Esophagus squamous epithelium (tissue), 5 donors: ENCODE measurements at regions not wholly inside any gene's neighbourhood (a gene's known extent, or its start where the extent isn't known, plus 50 kb on each side); places are given as distances from the start of the nearest gene placed in this dataset.

Experiments used
- DNase-seq: peaks from one replicate; lab custom pipeline; 2025; lab: John Stamatoyannopoulos, UW
- H3K27ac ChIP-seq, 4 donors: fragments of 200-600 bp; sonication (generic); one replicate each; pipeline ENCODE4 v1.5.1; 2016 to 2019; ENCODE audit warnings: mild to moderate bottlenecking in 1 of 4
- H3K27me3 ChIP-seq, 4 donors: fragments of 200-600 bp; sonication (generic); 1 replicate in 3 of 4; 2 replicates in 1 of 4; pipeline versions ENCODE4 v1.5.1 to v1.6.0; 2017 to 2021; ENCODE audit warnings: antibody characterized with exemption in 1 of 4
- H3K36me3 ChIP-seq, 3 donors: fragments of 200-600 bp; sonication (generic); one replicate each; pipeline ENCODE4 v1.5.1; 2016 to 2019
- H3K4me1 ChIP-seq, 3 donors: fragments of 200-600 bp; sonication (generic); one replicate each; pipeline ENCODE4 v1.5.1; 2017 to 2019
- H3K4me3 ChIP-seq, 4 donors: fragments of 200-600 bp; sonication (generic); 1 replicate in 3 of 4; 2 replicates in 1 of 4; pipeline ENCODE4 v1.5.1; 2016 to 2019; ENCODE audit warnings: mild to moderate bottlenecking in 2 of 4, moderate library complexity in 1 of 4
- H3K9me3 ChIP-seq, 3 donors: fragments of 200-600 bp; sonication (generic); one replicate each; pipeline ENCODE4 v1.5.1; 2016 to 2019
- CTCF ChIP-seq, 6 experiments: fragments of 450-650 bp in 4 of 6; fragments of 200-600 bp in 2 of 6; sonication (generic) in 2 of 6; IDR thresholded peaks; one replicate each; pipeline ENCODE4 v1.5.1; 2016 to 2019; ENCODE audit warnings: antibody characterized with exemption in 6 of 6, mild to moderate bottlenecking in 4 of 6, moderate library complexity in 4 of 6
- POLR2A ChIP-seq, 4 donors: fragments of 450-650 bp; IDR thresholded peaks; one replicate each; pipeline ENCODE4 v1.6.1; 2017; ENCODE audit warnings: antibody characterized with exemption in 4 of 4, mild to moderate bottlenecking in 4 of 4, moderate library complexity in 3 of 4
- WGBS, 2 donors: methylation state at CpG; one replicate each; pipeline ENCODE4 v1.1.5; 2018; 5-methylcytosine and 5-hydroxymethylcytosine counted together
- intact Hi-C: fragments of 100-400 bp; cut with DNase I; formaldehyde crosslinking; loops from one replicate; pipeline ENCODE4 v1.15.0; 2022
- donor health status: DM: yes; HTN: yes; CAD: no.

- Histone ChIP-seq H3K27ac (no peak overlapping the region), H3K4me1 (peaks cover 0 to 12% (median 0%) of the 10 kb centered on the region in 3 donors), H3K27me3 (no peaks in the 10 kb centered on the region), H3K9me3 (no peaks in the 10 kb centered on the region), H3K36me3 (no peaks in the 10 kb centered on the region), H3K4me3 (no peak overlapping the region)
- TF ChIP-seq POLR2A (IDR thresholded peaks at IDR 0.05) (no peak), CTCF (IDR thresholded peaks at IDR 0.05) (no peak)
- intact Hi-C loops = loop anchor here (10.0 kb wide), 1 partner anchor 614 kb away; no protein-coding TSS in a partner anchor
- no peak for DNase-seq
- 91 to 100% methylated on average over 1 of the region's 1 CpG for WGBS, 2 donors
These were observed 74.2 kb upstream of the L3MBTL4 start for GRCh38 chr18:6488956-6489355.

GRCh38 chr18:6489977-6490376 lies 75.3 kb upstream of the L3MBTL4 start:
- no peaks in the 10 kb centered on the region for H3K36me3 ChIP-seq
- intact Hi-C loops = loop anchor here (10.0 kb wide), 1 partner anchor 615 kb away; no protein-coding TSS in a partner anchor
- TF ChIP-seq CTCF (IDR thresholded peaks at IDR 0.05) (no peak), POLR2A (IDR thresholded peaks at IDR 0.05) (no peak)
- DNase-seq = no peak
- no peak overlapping the region for H3K27ac ChIP-seq
- no peak overlapping the region for H3K4me3 ChIP-seq
- WGBS, 2 donors = 64 to 69% methylated on average over 2 of the region's 2 CpGs
- peaks cover 0 to 2% (median 0%) of the 10 kb centered on the region in 3 donors for H3K4me1 ChIP-seq
- no peaks in the 10 kb centered on the region for H3K27me3 ChIP-seq
- H3K9me3 ChIP-seq = no peaks in the 10 kb centered on the region

- DNase-seq = no peak
- intact Hi-C loops = no loop called here
- H3K27me3 ChIP-seq = no peaks in the 10 kb centered on the region
- no peaks in the 10 kb centered on the region for H3K36me3 ChIP-seq
- WGBS, 2 donors = 60 to 77% methylated on average over 5 of the region's 5 CpGs
- H3K9me3 ChIP-seq = no peaks in the 10 kb centered on the region
- no peak for TF ChIP-seq POLR2A (IDR thresholded peaks at IDR 0.05)
- H3K4me1 ChIP-seq = no peaks in the 10 kb centered on the region
- H3K4me3 ChIP-seq = no peak overlapping the region
- no peak overlapping the region for H3K27ac ChIP-seq
These were observed 78.5 kb upstream of the L3MBTL4 start for GRCh38 chr18:6493194-6493593.

GRCh38 chr18:6495536-6495935 lies 80.8 kb upstream of the L3MBTL4 start:
- Histone ChIP-seq H3K27me3 (no peaks in the 10 kb centered on the region), H3K9me3 (no peaks in the 10 kb centered on the region), H3K36me3 (no peaks in the 10 kb centered on the region), H3K27ac (no peak overlapping the region), H3K4me3 (no peak overlapping the region), H3K4me1 (no peaks in the 10 kb centered on the region)
- DNase-seq = no peak
- WGBS, 2 donors = 38 to 47% methylated on average over 5 of the region's 5 CpGs
- TF ChIP-seq POLR2A (IDR thresholded peaks at IDR 0.05) (no peak), CTCF (IDR thresholded peaks at IDR 0.05) (no peak)
- intact Hi-C loops = no loop called here

GRCh38 chr18:6497543-6497942 lies 82.8 kb upstream of the L3MBTL4 start:
- Histone ChIP-seq H3K4me3 (no peak overlapping the region), H3K9me3 (no peaks in the 10 kb centered on the region), H3K27ac (no peak overlapping the region), H3K36me3 (no peaks in the 10 kb centered on the region), H3K4me1 (no peaks in the 10 kb centered on the region), H3K27me3 (no peaks in the 10 kb centered on the region)
- DNase-seq = no peak
- intact Hi-C loops = no loop called here
- TF ChIP-seq POLR2A (IDR thresholded peaks at IDR 0.05) = no peak
- no peak for TF ChIP-seq CTCF (IDR thresholded peaks at IDR 0.05)
- 66 to 73% methylated on average over 4 of the region's 4 CpGs for WGBS, 2 donors
